Psoas muscle (tissue), 7 donors: ENCODE measurements at regions not wholly inside any gene's neighbourhood (a gene's known extent, or its start where the extent isn't known, plus 50 kb on each side); places are given as distances from the start of the nearest gene placed in this dataset.

Experiments used
- ATAC-seq, 4 donors: fragments of 200-7000 bp; cut with Tn5 transposase; one replicate each; pipeline ENCODE4 v1.9.1; 2020; ENCODE audit warnings: moderate library complexity in 3 of 4, mild to moderate bottlenecking in 2 of 4
- DNase-seq, 2 donors: peaks; one replicate each; pipeline ENCODE4 v3.0.0-alpha.2; 2020
- H3K27ac ChIP-seq: fragments of 200-600 bp; one replicate; pipeline ENCODE4 v1.8.0; 2022
- H3K27me3 ChIP-seq, 3 donors: fragments of 200-600 bp in 1 of 3; one replicate each; pipeline versions ENCODE4 v1.6.1 to v1.8.0; 2013 to 2022; ENCODE audit warnings: low read length in 2 of 3, mild to moderate bottlenecking in 2 of 3, moderate library complexity in 1 of 3; ENCODE audit not compliant: insufficient read depth in 3 of 3
- H3K36me3 ChIP-seq, 2 donors: fragments of 200-600 bp in 1 of 2; one replicate each; pipeline versions ENCODE4 v1.6.1 to v1.8.0; 2013 to 2022; ENCODE audit warnings: low read depth in 1 of 2, mild to moderate bottlenecking in 1 of 2, moderate library complexity in 1 of 2; ENCODE audit not compliant: insufficient read depth in 1 of 2
- H3K4me1 ChIP-seq: fragments of 200-600 bp; one replicate; pipeline ENCODE4 v1.8.0; 2022
- H3K4me3 ChIP-seq: fragments of 200-600 bp; one replicate; pipeline ENCODE4 v1.8.0; 2022; ENCODE audit warnings: mild to moderate bottlenecking
- H3K9me3 ChIP-seq: fragments of 200-600 bp; one replicate; pipeline ENCODE4 v1.8.0; 2022
- WGBS, 3 donors: extraction: QIAGEN DNeasy Blood & Tissue Kit; methylation state at CpG; one replicate each; pipeline versions ENCODE4 v1.1.6 to v1.1.7; 2013; 5-methylcytosine and 5-hydroxymethylcytosine counted together
- intact Hi-C, 2 donors: fragments of 100-400 bp; cut with DNase I; formaldehyde crosslinking; loops; one replicate each; pipeline versions ENCODE4 v1.11.0 to v1.14.2; 2022
- TF ChIP-seq, protein P1 (sequence below): fragments of 200-600 bp; IDR thresholded peaks from one replicate; pipeline ENCODE4 v1.8.0; 2022; ENCODE audit warnings: antibody characterized with exemption
- donor health status: healthy with polysubstance abuse.
- donor health status: DM: no; HTN: no; CAD: no; lungs with moderate emphysema.
- donor health status: Bipolar disorder and iron deficiency.
- donor health status: healthy.
- donor health status: DM: yes; HTN: yes; CAD: no.
- donor health status: DM: no; HTN: no; CAD: no.
- donor health status: DM: yes; HTN: yes; CAD: no.

DNA sequence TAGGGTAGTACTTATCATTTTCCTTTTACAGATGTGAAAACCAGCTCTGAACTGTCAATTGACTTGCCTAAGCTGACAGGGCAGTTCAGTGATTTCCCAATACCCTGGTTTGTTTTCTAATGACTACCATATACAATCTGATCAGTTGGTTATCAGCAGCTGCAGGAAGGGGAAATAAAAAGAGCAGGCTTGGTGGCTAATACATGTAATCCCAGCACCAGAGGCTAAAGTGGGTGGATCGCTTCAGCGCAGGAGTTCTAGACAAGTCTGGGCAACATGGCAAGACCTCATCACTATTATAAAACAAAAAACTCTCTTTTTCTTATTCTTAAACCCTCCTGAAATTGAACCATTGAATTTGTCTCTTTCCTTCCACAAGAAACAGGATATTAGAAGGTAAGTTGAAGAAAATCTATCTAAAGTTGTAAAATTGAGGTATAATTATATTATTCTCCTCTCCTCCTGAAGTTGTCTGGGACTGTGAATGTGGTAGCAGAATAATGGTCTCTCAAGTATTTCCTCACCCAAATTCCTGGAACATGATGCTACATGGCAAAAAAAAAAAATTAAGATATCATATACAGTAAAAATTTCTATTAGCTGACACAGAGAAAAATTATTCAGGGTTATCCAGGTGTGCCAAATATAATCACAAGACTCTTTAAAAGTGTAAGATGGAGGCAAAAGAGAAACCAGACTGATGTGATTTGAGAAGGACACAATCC, 1441.6 kb downstream of the SUCLG1 start:
- 96 to 98% (median 96%) methylated on average over 2 of the region's 2 CpGs for WGBS, 3 donors
- intact Hi-C loops = no loop called here
- Histone ChIP-seq H3K27ac (no peak overlapping the region), H3K4me1 (no peaks in the 10 kb centered on the region), H3K36me3 (no peaks in the 10 kb centered on the region), H3K4me3 (no peak overlapping the region), H3K27me3 (no peaks in the 10 kb centered on the region), H3K9me3 (no peaks in the 10 kb centered on the region)
- ATAC-seq (no peak), DNase-seq (no peak)
- TF ChIP-seq, protein P1, sequence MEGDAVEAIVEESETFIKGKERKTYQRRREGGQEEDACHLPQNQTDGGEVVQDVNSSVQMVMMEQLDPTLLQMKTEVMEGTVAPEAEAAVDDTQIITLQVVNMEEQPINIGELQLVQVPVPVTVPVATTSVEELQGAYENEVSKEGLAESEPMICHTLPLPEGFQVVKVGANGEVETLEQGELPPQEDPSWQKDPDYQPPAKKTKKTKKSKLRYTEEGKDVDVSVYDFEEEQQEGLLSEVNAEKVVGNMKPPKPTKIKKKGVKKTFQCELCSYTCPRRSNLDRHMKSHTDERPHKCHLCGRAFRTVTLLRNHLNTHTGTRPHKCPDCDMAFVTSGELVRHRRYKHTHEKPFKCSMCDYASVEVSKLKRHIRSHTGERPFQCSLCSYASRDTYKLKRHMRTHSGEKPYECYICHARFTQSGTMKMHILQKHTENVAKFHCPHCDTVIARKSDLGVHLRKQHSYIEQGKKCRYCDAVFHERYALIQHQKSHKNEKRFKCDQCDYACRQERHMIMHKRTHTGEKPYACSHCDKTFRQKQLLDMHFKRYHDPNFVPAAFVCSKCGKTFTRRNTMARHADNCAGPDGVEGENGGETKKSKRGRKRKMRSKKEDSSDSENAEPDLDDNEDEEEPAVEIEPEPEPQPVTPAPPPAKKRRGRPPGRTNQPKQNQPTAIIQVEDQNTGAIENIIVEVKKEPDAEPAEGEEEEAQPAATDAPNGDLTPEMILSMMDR = no peak

DNA sequence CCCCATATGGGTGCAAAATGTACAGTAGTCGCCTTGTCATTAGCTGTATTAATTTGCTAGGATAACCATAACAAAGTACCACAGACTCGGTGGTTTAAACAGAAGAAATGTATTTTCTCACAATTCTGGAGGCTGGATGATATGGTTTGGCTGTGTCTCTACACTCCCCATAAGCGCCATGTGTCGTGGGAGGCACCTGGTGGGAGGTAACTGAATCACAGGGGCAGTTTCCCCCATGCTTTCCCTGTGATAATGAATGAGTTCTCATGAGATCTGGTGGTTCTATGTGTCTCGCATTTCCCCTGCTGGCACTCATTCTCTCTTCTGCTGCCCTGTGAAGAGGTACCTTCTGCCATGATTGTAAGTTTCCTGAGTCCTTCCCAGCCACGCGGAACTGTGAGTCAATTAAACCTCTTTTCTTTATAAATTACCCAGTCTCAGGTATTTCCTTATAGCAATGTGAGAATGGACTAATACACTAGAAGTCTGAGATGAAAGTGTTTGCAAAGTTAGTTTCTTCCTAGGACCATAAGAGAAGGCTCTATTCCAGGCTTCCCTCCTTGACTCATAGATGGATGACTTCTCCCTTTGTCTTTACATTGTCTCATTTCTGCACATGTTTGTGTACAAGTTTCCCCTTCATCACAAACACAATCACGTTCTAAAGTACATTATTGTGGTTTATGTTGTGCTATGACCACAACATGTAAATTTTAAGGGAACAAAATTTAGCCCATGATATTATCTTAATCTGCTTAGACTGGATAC, 1442.6 kb downstream of the SUCLG1 start:
- no peak for DNase-seq
- 83 to 85% (median 84%) methylated on average over 8 of the region's 8 CpGs for WGBS, 3 donors
- intact Hi-C loops = no loop called here
- no peak overlapping the region for H3K27ac ChIP-seq
- no peaks in the 10 kb centered on the region for H3K9me3 ChIP-seq
- ATAC-seq = no peak
- H3K4me1 ChIP-seq = no peaks in the 10 kb centered on the region
- no peak overlapping the region for H3K4me3 ChIP-seq
- TF ChIP-seq, protein P1 = no peak
- H3K36me3 ChIP-seq = no peaks in the 10 kb centered on the region
- no peaks in the 10 kb centered on the region for H3K27me3 ChIP-seq

DNA sequence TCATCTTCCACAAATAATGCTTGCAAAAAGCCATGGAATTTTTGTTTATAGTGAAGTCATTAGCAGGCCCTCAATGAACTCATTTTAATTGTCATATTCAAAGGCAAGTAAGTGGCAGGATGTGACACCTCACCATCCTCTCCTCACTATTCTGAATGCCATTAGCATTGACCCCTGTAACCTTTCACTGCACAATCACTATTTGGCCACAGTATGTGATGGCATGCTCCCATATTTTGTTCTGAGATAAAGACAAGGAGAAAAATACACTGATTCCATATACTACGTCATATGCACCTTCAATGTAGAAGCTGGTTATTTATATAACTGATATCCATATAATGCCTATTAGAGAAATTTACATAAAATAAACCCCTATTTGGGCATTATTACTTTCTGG, 1443.2 kb downstream of the SUCLG1 start:
- intact Hi-C loops = no loop called here
- no peaks in the 10 kb centered on the region for H3K36me3 ChIP-seq
- no peaks in the 10 kb centered on the region for H3K9me3 ChIP-seq
- TF ChIP-seq, protein P1 = no peak
- ATAC-seq (no peak), DNase-seq (no peak)
- no peaks in the 10 kb centered on the region for H3K4me1 ChIP-seq
- no peak overlapping the region for H3K4me3 ChIP-seq
- WGBS, 3 donors = 95 to 98% (median 98%) methylated on average over 1 of the region's 1 CpG
- H3K27ac ChIP-seq = no peak overlapping the region
- H3K27me3 ChIP-seq = no peaks in the 10 kb centered on the region

DNA sequence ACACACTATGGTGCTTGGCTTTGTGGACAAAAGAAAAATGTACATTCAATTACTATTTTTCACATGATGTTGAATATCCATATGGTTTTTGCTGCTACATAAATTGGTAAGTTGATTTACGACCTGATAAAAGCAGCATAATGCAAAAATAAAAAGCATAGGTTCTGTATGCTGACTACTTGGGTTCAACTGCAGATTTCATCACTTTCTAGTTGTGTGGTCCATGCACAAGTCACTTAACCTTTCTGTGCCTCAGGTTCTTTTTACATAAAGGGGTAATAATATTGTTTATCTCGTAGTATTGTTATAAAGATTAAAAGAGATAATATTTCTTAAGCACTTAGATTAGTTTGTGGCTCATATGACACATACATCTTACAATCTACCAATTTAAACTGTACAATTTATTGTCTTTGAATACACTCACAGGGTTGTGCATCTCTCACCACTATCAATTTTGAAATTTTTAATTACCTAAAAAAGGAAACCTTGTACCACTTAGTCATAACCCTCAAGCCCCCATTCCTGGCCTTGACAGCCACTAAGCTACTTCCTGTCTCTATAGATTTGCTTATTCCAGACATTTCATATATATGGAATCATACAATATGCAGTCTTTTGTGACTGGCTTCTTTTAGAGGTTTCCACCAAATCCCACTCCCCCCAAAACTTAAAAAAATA, 1443.9 kb downstream of the SUCLG1 start:
- Histone ChIP-seq H3K9me3 (no peaks in the 10 kb centered on the region), H3K27me3 (no peaks in the 10 kb centered on the region), H3K27ac (no peak overlapping the region), H3K36me3 (no peaks in the 10 kb centered on the region), H3K4me3 (no peak overlapping the region), H3K4me1 (no peaks in the 10 kb centered on the region)
- intact Hi-C loops = no loop called here
- no peak for DNase-seq
- 62 to 74% (median 68%) methylated on average over 2 of the region's 2 CpGs for WGBS, 3 donors
- no peak for ATAC-seq
- TF ChIP-seq, protein P1 = no peak
